Heart right ventricle (tissue), 16 donors: ENCODE measurements at regions not wholly inside any gene's neighbourhood (a gene's known extent, or its start where the extent isn't known, plus 50 kb on each side); places are given as distances from the start of the nearest gene placed in this dataset.

Source experiments
- ATAC-seq, 8 donors: fragments of 200-7000 bp; cut with Tn5 transposase; one replicate each; pipeline ENCODE4 v1.9.1; 2020; ENCODE audit warnings: mild to moderate bottlenecking in 8 of 8, moderate library complexity in 8 of 8, moderate number of reproducible peaks in 1 of 8
- DNase-seq, 2 donors: peaks; one replicate each; pipeline ENCODE4 v3.0.0-alpha.2; 2020
- H3K27ac ChIP-seq, 10 donors: fragments of 200-600 bp; sonication (generic) in 2 of 10; one replicate each; pipeline versions ENCODE4 v1.5.0 to v1.8.0; 2020 to 2022; ENCODE audit warnings: mild to moderate bottlenecking in 3 of 10
- H3K27me3 ChIP-seq, 7 donors: fragments of 200-600 bp; one replicate each; pipeline ENCODE4 v1.8.0; 2021 to 2022; ENCODE audit warnings: mild to moderate bottlenecking in 2 of 7
- H3K36me3 ChIP-seq, 9 donors: fragments of 200-600 bp; sonication (generic) in 1 of 9; one replicate each; pipeline versions ENCODE4 v1.5.0 to v1.8.0; 2020 to 2022; ENCODE audit warnings: mild to moderate bottlenecking in 2 of 9
- H3K4me1 ChIP-seq, 9 donors: fragments of 200-600 bp; sonication (generic) in 1 of 9; one replicate each; pipeline versions ENCODE4 v1.5.0 to v1.8.0; 2020 to 2022; ENCODE audit warnings: mild to moderate bottlenecking in 4 of 9
- H3K4me3 ChIP-seq, 10 donors: fragments of 200-600 bp; sonication (generic) in 2 of 10; one replicate each; pipeline versions ENCODE4 v1.5.0 to v1.8.0; 2020 to 2022; ENCODE audit warnings: mild to moderate bottlenecking in 7 of 10, moderate library complexity in 2 of 10
- H3K9me3 ChIP-seq, 11 donors: fragments of 200-600 bp in 10 of 11; sonication (generic) in 2 of 11; one replicate each; pipeline versions ENCODE4 v1.5.0 to v1.8.0; 2013 to 2022; ENCODE audit warnings: mild to moderate bottlenecking in 2 of 11, control low read depth in 1 of 11, moderate library complexity in 1 of 11
- WGBS, 2 donors: extraction: QIAGEN DNeasy Blood & Tissue Kit; methylation state at CpG; one replicate each; pipeline ENCODE4 v1.1.7; 2013; ENCODE audit warnings: inconsistent platforms in 1 of 2; 5-methylcytosine and 5-hydroxymethylcytosine counted together
- intact Hi-C, 10 donors: fragments of 100-400 bp; cut with DNase I; formaldehyde crosslinking; loops; one replicate each; pipeline versions ENCODE4 v1.11.1 to v1.14.2; 2022
- TF ChIP-seq, protein P1 (sequence below), 9 donors: fragments of 200-600 bp; sonication (generic) in 2 of 9; IDR thresholded peaks; one replicate each; pipeline versions ENCODE4 v1.5.0 to v1.8.0; 2021 to 2022; ENCODE audit warnings: antibody characterized with exemption in 9 of 9, mild to moderate bottlenecking in 5 of 9, moderate library complexity in 1 of 9
- donor health status: Arrhythmogenic right ventricular cardiomyopathy.
- donor health status: ischemic (EF 13 %, LVEDD 7.1; RV severe dilation, severe dysfunction).
- donor health status: healthy with polysubstance abuse.
- donor health status: DM: no; HTN: yes; CAD: no.
- donor health status: DM: no; HTN: no; CAD: no.
- donor health status: ischemic (EF 25% LVEDD 6.9; RV normal size, moderate dysfunction).
- donor health status: ischemic (EF 25% LVEDD 5.7; RV mildly dilated, moderate dysfunction).
- donor health status: healthy.
- donor health status: DM: yes; HTN: yes; CAD: no.
- donor health status: Ischemic cardiomyopathy.
- donor health status: ischemic (EF 35%, LVEDD 5.7; RV mildly dilated, moderate dysfunction).
- donor health status: nonischemic (EF 11% LVEDD 7.7; RV severe dilation, severe dysfunction).
- donor health status: DM: yes; HTN: yes; CAD: no.
- donor health status: PGD.
- donor health status: ischemic (EF 29% LVEDD 5.4; RV normal size, mild dysfunction).
- donor health status: nonischemic (EF 23%, LVEDD 6.1; RV moderate dilation, normal function).

DNA sequence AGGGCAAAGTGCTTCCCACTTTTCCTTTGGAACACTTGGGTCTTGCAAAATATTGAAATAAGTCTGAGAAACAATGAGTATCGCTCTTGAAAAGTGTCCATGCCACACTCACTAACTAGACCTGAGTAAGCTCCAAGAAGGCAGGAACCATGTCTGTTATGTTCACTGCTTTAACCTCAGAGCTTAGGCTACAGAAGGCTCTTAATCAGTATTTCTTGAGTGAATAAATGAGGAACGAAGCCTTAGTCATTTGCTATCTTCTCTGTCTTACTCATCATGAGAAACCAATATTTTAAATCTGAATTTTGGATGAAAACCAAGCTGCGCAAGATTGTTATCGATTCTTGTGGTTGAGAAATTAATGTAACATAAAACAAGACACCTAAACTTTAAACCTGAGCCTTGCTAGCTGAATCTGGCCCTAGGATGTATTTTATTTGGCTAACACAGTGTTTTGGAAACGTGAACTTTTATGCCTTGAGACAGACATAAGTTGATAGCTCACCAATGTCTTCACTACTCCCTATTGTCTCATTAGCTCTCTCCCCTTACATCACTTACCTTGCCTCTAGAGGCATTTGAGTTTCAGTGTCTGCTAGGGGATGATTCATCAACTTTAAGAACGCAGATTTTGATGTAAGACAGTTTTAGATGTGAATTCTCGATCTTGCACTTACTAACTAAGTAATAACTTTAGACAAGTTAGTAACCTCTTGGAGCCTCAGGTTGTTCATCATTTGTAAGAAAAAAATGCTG, 392.8 kb upstream of the MEIS1 start:
- TF ChIP-seq, protein P1, sequence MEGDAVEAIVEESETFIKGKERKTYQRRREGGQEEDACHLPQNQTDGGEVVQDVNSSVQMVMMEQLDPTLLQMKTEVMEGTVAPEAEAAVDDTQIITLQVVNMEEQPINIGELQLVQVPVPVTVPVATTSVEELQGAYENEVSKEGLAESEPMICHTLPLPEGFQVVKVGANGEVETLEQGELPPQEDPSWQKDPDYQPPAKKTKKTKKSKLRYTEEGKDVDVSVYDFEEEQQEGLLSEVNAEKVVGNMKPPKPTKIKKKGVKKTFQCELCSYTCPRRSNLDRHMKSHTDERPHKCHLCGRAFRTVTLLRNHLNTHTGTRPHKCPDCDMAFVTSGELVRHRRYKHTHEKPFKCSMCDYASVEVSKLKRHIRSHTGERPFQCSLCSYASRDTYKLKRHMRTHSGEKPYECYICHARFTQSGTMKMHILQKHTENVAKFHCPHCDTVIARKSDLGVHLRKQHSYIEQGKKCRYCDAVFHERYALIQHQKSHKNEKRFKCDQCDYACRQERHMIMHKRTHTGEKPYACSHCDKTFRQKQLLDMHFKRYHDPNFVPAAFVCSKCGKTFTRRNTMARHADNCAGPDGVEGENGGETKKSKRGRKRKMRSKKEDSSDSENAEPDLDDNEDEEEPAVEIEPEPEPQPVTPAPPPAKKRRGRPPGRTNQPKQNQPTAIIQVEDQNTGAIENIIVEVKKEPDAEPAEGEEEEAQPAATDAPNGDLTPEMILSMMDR (IDR thresholded peaks at IDR 0.05), result no peak
- DNase-seq, result no peak
- whole genome bisulfite sequencing, 2 donors, result 80 to 86% methylated on average over 7 of the region's 7 CpGs

GRCh38 chr2:66036948-66037347, 398.0 kb upstream of the MEIS1 start:
- ATAC-seq (no peak), DNase-seq (no peak)
- no peak overlapping the region for H3K27ac ChIP-seq
- TF ChIP-seq, protein P1 (IDR thresholded peaks at IDR 0.05), result no peak
- intact Hi-C loops, result no loop called here
- 95% methylated on average over 1 of the region's 1 CpG for WGBS, 2 donors
- H3K36me3 ChIP-seq, result no peaks in the 10 kb centered on the region
- no peaks in the 10 kb centered on the region for H3K4me1 ChIP-seq
- H3K9me3 ChIP-seq, result no peaks in the 10 kb centered on the region
- H3K4me3 ChIP-seq, result no peak overlapping the region
- no peaks in the 10 kb centered on the region for H3K27me3 ChIP-seq

More for the DNA sequence above, 392.8 kb upstream of the MEIS1 start:
- no peak for ATAC-seq
- peaks cover 0 to 5% (median 0%) of the 10 kb centered on the region in 7 donors for H3K27me3 ChIP-seq
- intact Hi-C loops, result no loop called here
- no peak overlapping the region for H3K27ac ChIP-seq
- no peaks in the 10 kb centered on the region for H3K9me3 ChIP-seq
- H3K4me1 ChIP-seq, result no peaks in the 10 kb centered on the region
- H3K36me3 ChIP-seq, result no peaks in the 10 kb centered on the region
- H3K4me3 ChIP-seq, result no peak overlapping the region

DNA sequence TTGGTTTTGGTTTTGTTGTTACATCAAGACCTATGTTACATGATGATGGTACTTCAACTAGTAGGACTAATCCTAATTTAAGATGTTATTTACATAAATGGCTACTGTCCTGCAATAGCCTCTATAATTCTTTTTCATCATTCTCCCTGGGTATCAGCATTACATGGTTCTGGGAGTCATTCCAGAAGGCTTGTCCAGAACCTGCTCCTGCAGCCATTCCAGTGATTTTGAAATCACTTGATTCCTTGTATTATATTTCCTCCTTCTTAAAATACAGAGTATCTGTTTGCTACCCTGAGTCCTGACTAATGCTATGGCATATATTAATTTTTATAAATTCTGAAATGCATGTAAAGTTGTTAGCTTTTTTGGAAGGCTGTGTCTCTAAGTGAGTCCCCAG, 400.5 kb upstream of the MEIS1 start:
- intact Hi-C loops, result no loop called here
- Histone ChIP-seq H3K36me3 (no peaks in the 10 kb centered on the region), H3K27ac (no peak overlapping the region), H3K4me1 (no peaks in the 10 kb centered on the region), H3K27me3 (no peaks in the 10 kb centered on the region), H3K9me3 (no peaks in the 10 kb centered on the region), H3K4me3 (no peak overlapping the region)
- no peak for DNase-seq
- TF ChIP-seq, protein P1 (IDR thresholded peaks at IDR 0.05), result no peak
- no peak for ATAC-seq

- DNase-seq, result no peak
- ATAC-seq, result no peak
- no peak overlapping the region for H3K27ac ChIP-seq
- H3K4me3 ChIP-seq, result no peak overlapping the region
- WGBS, 2 donors, result 76 to 95% methylated on average over 1 of the region's 1 CpG
- TF ChIP-seq, protein P1 (IDR thresholded peaks at IDR 0.05), result no peak
- H3K27me3 ChIP-seq, result no peaks in the 10 kb centered on the region
- no peaks in the 10 kb centered on the region for H3K36me3 ChIP-seq
- no peaks in the 10 kb centered on the region for H3K4me1 ChIP-seq
- intact Hi-C loops, result no loop called here
- H3K9me3 ChIP-seq, result no peaks in the 10 kb centered on the region
These were observed 402.6 kb upstream of the MEIS1 start for GRCh38 chr2:66032226-66032775.
